H1 (cell line): ENCODE measurements at regions not wholly inside any gene's neighbourhood (a gene's known extent, or its start where the extent isn't known, plus 50 kb on each side); places are given as distances from the start of the nearest gene placed in this dataset.

Experiments used
- CTCF ChIA-PET: fragments of 300-600 bp; sonication (Branson Sonifier 250); formaldehyde crosslinking; loops from one replicate; lab custom pipeline; 2021; ENCODE audit not compliant: partially characterized antibody; lab: Charles Lee
- POLR2A ChIA-PET: fragments of 300-600 bp; sonication (Branson Sonifier 250); formaldehyde crosslinking; loops from one replicate; lab custom pipeline; 2021; ENCODE audit warnings: inconsistent platforms; ENCODE audit not compliant: partially characterized antibody; lab: Charles Lee
- DNase-seq, 2 experiments: peaks; one replicate each; pipeline versions ENCODE4 v3.0.0 to v3.0.0-alpha.2; 2010 to 2022; ENCODE audit warnings: low spot score in 2 of 2, low read depth in 1 of 2, mixed read lengths in 1 of 2
- FAIRE-seq: peaks from 2 replicates; lab custom pipeline; 2011; peaks lifted over from hg19 to GRCh38; lab: Jason Lieb, UNC
- H2AFZ ChIP-seq: 2 replicates; pipeline ENCODE4 v1.8.1; 2012; ENCODE audit warnings: low read length, inconsistent platforms
- H2AK5ac ChIP-seq: 2 replicates; pipeline ENCODE4 v1.6.1; 2013; ENCODE audit warnings: low read depth, low read length
- H2BK120ac ChIP-seq: replicated peaks from 2 replicates; pipeline ENCODE3; 2013; ENCODE audit warnings: low read depth, low read length, inconsistent platforms
- H2BK12ac ChIP-seq: 2 replicates; pipeline ENCODE4 v1.6.1; 2013; ENCODE audit warnings: low read depth, low read length
- H2BK15ac ChIP-seq: 2 replicates; pipeline ENCODE4 v1.6.1; 2013; ENCODE audit warnings: low read length
- H2BK20ac ChIP-seq: 2 replicates; pipeline ENCODE4 v1.6.1; 2013; ENCODE audit warnings: low read length
- H2BK5ac ChIP-seq: 2 replicates; pipeline ENCODE4 v1.6.1; 2013; ENCODE audit warnings: low read depth, low read length
- H3K14ac ChIP-seq: 2 replicates; pipeline ENCODE4 v1.6.1; 2013; ENCODE audit warnings: inconsistent platforms; ENCODE audit not compliant: insufficient read length
- H3K18ac ChIP-seq: 2 replicates; pipeline ENCODE4 v1.6.1; 2013; ENCODE audit warnings: low read length; ENCODE audit errors: extremely low read depth
- H3K23ac ChIP-seq: 2 replicates; pipeline ENCODE4 v1.6.1; 2013; ENCODE audit warnings: inconsistent platforms; ENCODE audit not compliant: insufficient read length
- H3K23me2 ChIP-seq: 2 replicates; pipeline ENCODE4 v1.6.1; 2013; ENCODE audit warnings: low read depth, low read length
- H3K27ac ChIP-seq: 2 replicates; pipeline ENCODE4 v1.6.1; 2011; ENCODE audit warnings: low read depth, low read length, inconsistent platforms
- H3K27me3 ChIP-seq, 4 experiments: replicated peaks in 1 of 4; 1 replicate in 1 of 4; 2 replicates in 3 of 4; pipeline versions ENCODE4 v1.6.1 to v1.8.1; 2011 to 2013; ENCODE audit warnings: low read length in 3 of 4, mild to moderate bottlenecking in 3 of 4, inconsistent platforms in 2 of 4, mixed read lengths in 2 of 4, moderate library complexity in 1 of 4; ENCODE audit not compliant: control insufficient read depth in 3 of 4, insufficient read depth in 3 of 4; ENCODE audit errors: extremely low read depth in 1 of 4
- H3K36me3 ChIP-seq, 4 experiments: 2 replicates each; pipeline versions ENCODE4 v1.6.1 to v1.8.1; 2011 to 2013; ENCODE audit warnings: mild to moderate bottlenecking in 4 of 4, low read length in 3 of 4, moderate library complexity in 2 of 4, control low read depth in 1 of 4, inconsistent platforms in 1 of 4; ENCODE audit not compliant: insufficient read depth in 4 of 4, control insufficient read depth in 2 of 4
- H3K4ac ChIP-seq: replicated peaks from 2 replicates; pipeline ENCODE3; 2013; ENCODE audit warnings: low read length, low read depth, mixed read lengths, inconsistent platforms; ENCODE audit not compliant: insufficient read length
- H3K4me1 ChIP-seq, 4 experiments: replicated peaks in 1 of 4; 1 replicate in 1 of 4; 2 replicates in 3 of 4; pipeline versions ENCODE4 v1.6.1 to v1.8.1; 2011 to 2013; ENCODE audit warnings: low read length in 3 of 4, inconsistent platforms in 2 of 4, mixed read lengths in 1 of 4; ENCODE audit not compliant: insufficient read depth in 4 of 4, control insufficient read depth in 3 of 4
- H3K4me2 ChIP-seq, 2 experiments: 2 replicates each; pipeline versions ENCODE4 v1.6.1 to v1.8.1; 2011 to 2013; ENCODE audit warnings: low read depth in 2 of 2, low read length in 2 of 2, control low read depth in 1 of 2, inconsistent platforms in 1 of 2, mild to moderate bottlenecking in 1 of 2; ENCODE audit not compliant: insufficient read depth in 1 of 2
- H3K4me3 ChIP-seq, 4 experiments: fragments of 200-600, 300-600 bp in 1 of 4; sonication (generic), shearing (Covaris generic), sonication (Bioruptor Twin) in 1 of 4; 2 replicates each; pipeline versions ENCODE4 v1.5.1 to v1.8.1; 2011 to 2016; ENCODE audit warnings: low read length in 4 of 4, low read depth in 3 of 4, control low read depth in 2 of 4, inconsistent platforms in 2 of 4, mild to moderate bottlenecking in 2 of 4, mixed read lengths in 1 of 4, moderate library complexity in 1 of 4; ENCODE audit not compliant: insufficient read depth in 2 of 4; ENCODE audit errors: extremely low read depth in 1 of 4
- H3K56ac ChIP-seq: replicated peaks from 2 replicates; pipeline ENCODE3; 2013; ENCODE audit warnings: low read depth, mild to moderate bottlenecking, mixed read lengths, low read length, inconsistent platforms; ENCODE audit not compliant: insufficient read length
- H3K79me1 ChIP-seq: 2 replicates; pipeline ENCODE4 v1.6.1; 2013; ENCODE audit warnings: low read depth, low read length, control low read depth
- H3K79me2 ChIP-seq, 2 experiments: 2 replicates each; pipeline versions ENCODE4 v1.6.1 to v1.8.1; 2012 to 2013; ENCODE audit warnings: low read length in 2 of 2, mild to moderate bottlenecking in 2 of 2, inconsistent platforms in 1 of 2; ENCODE audit not compliant: insufficient read depth in 2 of 2, control insufficient read depth in 1 of 2
- H3K9ac ChIP-seq, 4 experiments: replicated peaks in 1 of 4; 1 replicate in 1 of 4; 2 replicates in 3 of 4; pipeline versions ENCODE4 v1.6.1 to v1.8.1; 2011 to 2013; ENCODE audit warnings: low read depth in 3 of 4, low read length in 3 of 4, control low read depth in 2 of 4, mild to moderate bottlenecking in 2 of 4, moderate library complexity in 2 of 4, inconsistent platforms in 1 of 4; ENCODE audit errors: extremely low read depth in 1 of 4
- H3K9me3 ChIP-seq, 2 experiments: 2 replicates each; pipeline versions ENCODE4 v1.6.1 to v1.8.1; 2012 to 2013; ENCODE audit warnings: mild to moderate bottlenecking in 2 of 2, moderate library complexity in 2 of 2, control low read depth in 1 of 2, inconsistent platforms in 1 of 2, low read depth in 1 of 2, low read length in 1 of 2, mixed read lengths in 1 of 2; ENCODE audit not compliant: insufficient read depth in 2 of 2
- H4K20me1 ChIP-seq, 2 experiments: replicated peaks in 1 of 2; 2 replicates each; pipeline versions ENCODE3 to v1.8.1; 2011 to 2013; ENCODE audit warnings: inconsistent platforms in 2 of 2, low read length in 2 of 2, mild to moderate bottlenecking in 1 of 2; ENCODE audit not compliant: insufficient read depth in 2 of 2, control insufficient read depth in 1 of 2
- H4K5ac ChIP-seq: 2 replicates; pipeline ENCODE4 v1.6.1; 2013; ENCODE audit warnings: low read length, low read depth, mixed read lengths, inconsistent platforms; ENCODE audit not compliant: insufficient read length
- H4K8ac ChIP-seq: 2 replicates; pipeline ENCODE4 v1.8.0; 2013; ENCODE audit warnings: mild to moderate bottlenecking, moderate library complexity, low read length, inconsistent platforms; ENCODE audit not compliant: insufficient read depth; ENCODE audit errors: extremely low read depth
- H4K91ac ChIP-seq: replicated peaks from 2 replicates; pipeline ENCODE3; 2013; ENCODE audit warnings: low read length, mixed read lengths, inconsistent platforms; ENCODE audit not compliant: insufficient read length
- CBX5 ChIP-seq: fragments of 300-800, 300-1000 bp; sonication (generic); IDR thresholded peaks from 2 replicates; pipeline ENCODE4 v1.7.1; 2016; ENCODE audit warnings: antibody characterized with exemption, low read length, low read depth
- CEBPB ChIP-seq: IDR thresholded peaks from 2 replicates; pipeline ENCODE4 v1.6.1; 2012; ENCODE audit warnings: low read depth, low read length
- CREB1 ChIP-seq: IDR thresholded peaks from 2 replicates; pipeline ENCODE4 v1.6.1; 2012; ENCODE audit warnings: inconsistent platforms
- E2F6 ChIP-seq: IDR thresholded peaks from 2 replicates; pipeline ENCODE4 v1.6.1; 2012; ENCODE audit warnings: inconsistent platforms
- KDM1A ChIP-seq: fragments of 200-600, 300-600 bp; sonication (generic); IDR thresholded peaks from 2 replicates; pipeline ENCODE4 v1.7.1; 2016; ENCODE audit warnings: mild to moderate bottlenecking, low read length, borderline replicate concordance
- NRF1 ChIP-seq: IDR thresholded peaks from 2 replicates; pipeline ENCODE4 v1.6.1; 2011; ENCODE audit warnings: mild to moderate bottlenecking, low read depth, low read length, improper control_type of control experiment
- PHF8 ChIP-seq: fragments of 200-600 bp; sonication (generic); conservative IDR thresholded peaks from 2 replicates; pipeline ENCODE4 v1.7.1; 2012; ENCODE audit warnings: low read depth, mild to moderate bottlenecking, inconsistent platforms, low read length, moderate library complexity
- RAD21 ChIP-seq, 2 experiments: IDR thresholded peaks in 1 of 2; conservative IDR thresholded peaks in 1 of 2; 2 replicates each; pipeline ENCODE4 v1.6.1; 2011; ENCODE audit warnings: low read depth in 2 of 2, low read length in 2 of 2, improper control_type of control experiment in 1 of 2, inconsistent platforms in 1 of 2, mild to moderate bottlenecking in 1 of 2, moderate library complexity in 1 of 2
- RNF2 ChIP-seq: fragments of 200-900, 300-1000 bp; sonication (generic); IDR thresholded peaks from 2 replicates; pipeline ENCODE4 v1.7.1; 2016; ENCODE audit warnings: borderline replicate concordance, low read depth, mild to moderate bottlenecking, antibody characterized with exemption, low read length; ENCODE audit not compliant: poor library complexity, severe bottlenecking; ENCODE audit errors: missing control alignments
- SUZ12 ChIP-seq: fragments of 200-600 bp; sonication (generic); IDR thresholded peaks from 2 replicates; pipeline ENCODE4 v1.6.1; 2012; ENCODE audit warnings: mild to moderate bottlenecking, inconsistent platforms, low read length, moderate library complexity, mixed read lengths
- WGBS, 2 experiments: shearing (Covaris generic) in 1 of 2; methylation state at CpG; one replicate each; pipeline versions ENCODE4 v1.1.6 to v1.1.7; 2013 to 2015; ENCODE audit warnings: low lambda C conversion rate in 2 of 2, mixed read lengths in 2 of 2, inconsistent platforms in 1 of 2, low coverage in 1 of 2, missing lambda C conversion rate in 1 of 2; ENCODE audit not compliant: insufficient replicate concordance in 2 of 2, insufficient coverage in 1 of 2, insufficient read length in 1 of 2; ENCODE audit errors: extremely low coverage in 1 of 2, missing lambda C conversion rate in 1 of 2; 5-methylcytosine and 5-hydroxymethylcytosine counted together
- TF ChIP-seq, protein P1 (sequence below), 3 experiments: IDR thresholded peaks; 1 replicate in 2 of 3; 2 replicates in 1 of 3; pipeline versions ENCODE4 v1.5.1 to v1.6.1; 2011; ENCODE audit warnings: low read length in 3 of 3, mild to moderate bottlenecking in 3 of 3, inconsistent platforms in 2 of 3, low read depth in 1 of 3, moderate library complexity in 1 of 3; ENCODE audit not compliant: insufficient read depth in 1 of 3; ENCODE audit errors: control extremely low read depth in 1 of 3

DNA sequence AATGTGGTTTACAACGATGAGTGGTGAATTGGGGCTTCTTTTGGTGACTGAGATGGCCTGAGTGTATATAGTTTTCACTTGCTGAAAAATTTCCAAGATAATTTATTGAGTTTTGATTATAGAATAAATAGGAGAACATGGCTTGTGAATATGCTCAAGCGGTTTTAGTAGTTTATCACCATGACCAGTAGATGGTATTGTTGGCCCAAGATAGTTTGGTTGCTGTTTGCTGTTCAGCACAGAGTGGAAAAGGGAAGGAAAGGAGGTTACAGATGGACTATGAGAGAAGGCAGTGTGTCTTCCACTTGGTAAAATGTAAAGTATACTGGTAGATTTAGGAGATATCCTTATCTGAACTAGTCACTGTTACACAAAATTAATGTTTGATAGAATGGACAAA lies 55.8 kb upstream of the POU4F2 start:
- H4K8ac ChIP-seq: no peak overlapping the region
- no peak overlapping the region for H4K91ac ChIP-seq
- H4K20me1 ChIP-seq: no peaks in the 10 kb centered on the region
- no peak overlapping the region for H2BK120ac ChIP-seq
- no peaks in the 10 kb centered on the region for H3K27me3 ChIP-seq
- CTCF ChIA-PET: interaction anchor here (0.6 to 1.2 kb wide), 7 partner anchors 9 to 514 kb away, joined by 3 to 7 read pairs (median 3); no protein-coding TSS in a partner anchor
- H2BK15ac ChIP-seq: no peak overlapping the region
- H2BK12ac ChIP-seq: no peak overlapping the region
- H2AFZ ChIP-seq: no peak overlapping the region
- WGBS, 2 experiments: 58% methylated on average over 2 of the region's 2 CpGs; no CpG with 5 or more reads in 1 of the 2 experiments
- POLR2A ChIA-PET: no interaction called here
- no peak overlapping the region for H3K14ac ChIP-seq
- H3K9me3 ChIP-seq: no peaks in the 10 kb centered on the region
- no peaks in the 10 kb centered on the region for H3K79me2 ChIP-seq
- H3K27ac ChIP-seq: no peak overlapping the region
- no peak overlapping the region for H3K9ac ChIP-seq
- no peak overlapping the region for H3K18ac ChIP-seq
- H3K56ac ChIP-seq: no peak overlapping the region
- no peaks in the 10 kb centered on the region for H3K79me1 ChIP-seq
- no peak overlapping the region for H2BK5ac ChIP-seq
- no peak overlapping the region for H3K23ac ChIP-seq
- FAIRE-seq (no peak), DNase-seq (no peak)
- no peak overlapping the region for H3K4me2 ChIP-seq
- H4K5ac ChIP-seq: no peak overlapping the region
- no peak overlapping the region for H2AK5ac ChIP-seq
- no peaks in the 10 kb centered on the region for H3K23me2 ChIP-seq
- H3K4me1 ChIP-seq: no peaks in the 10 kb centered on the region
- H3K4ac ChIP-seq: no peak overlapping the region
- no peaks in the 10 kb centered on the region for H3K36me3 ChIP-seq
- H3K4me3 ChIP-seq: no peak overlapping the region
- H2BK20ac ChIP-seq: no peak overlapping the region
- TF ChIP-seq CEBPB (no peak), KDM1A (no peak), PHF8 (no peak), RNF2 (no peak), CREB1 (no peak), SUZ12 (no peak), CBX5 (no peak), E2F6 (no peak), RAD21 (IDR thresholded peaks at IDR 0.05 in 1 of 2, conservative IDR thresholded peaks at IDR 0.05 in 1 of 2; ENCODE audit: low read depth in 2 of 2, low read length in 2 of 2) (peak; percentile 80 to 83), NRF1 (no peak)
- TF ChIP-seq, protein P1, sequence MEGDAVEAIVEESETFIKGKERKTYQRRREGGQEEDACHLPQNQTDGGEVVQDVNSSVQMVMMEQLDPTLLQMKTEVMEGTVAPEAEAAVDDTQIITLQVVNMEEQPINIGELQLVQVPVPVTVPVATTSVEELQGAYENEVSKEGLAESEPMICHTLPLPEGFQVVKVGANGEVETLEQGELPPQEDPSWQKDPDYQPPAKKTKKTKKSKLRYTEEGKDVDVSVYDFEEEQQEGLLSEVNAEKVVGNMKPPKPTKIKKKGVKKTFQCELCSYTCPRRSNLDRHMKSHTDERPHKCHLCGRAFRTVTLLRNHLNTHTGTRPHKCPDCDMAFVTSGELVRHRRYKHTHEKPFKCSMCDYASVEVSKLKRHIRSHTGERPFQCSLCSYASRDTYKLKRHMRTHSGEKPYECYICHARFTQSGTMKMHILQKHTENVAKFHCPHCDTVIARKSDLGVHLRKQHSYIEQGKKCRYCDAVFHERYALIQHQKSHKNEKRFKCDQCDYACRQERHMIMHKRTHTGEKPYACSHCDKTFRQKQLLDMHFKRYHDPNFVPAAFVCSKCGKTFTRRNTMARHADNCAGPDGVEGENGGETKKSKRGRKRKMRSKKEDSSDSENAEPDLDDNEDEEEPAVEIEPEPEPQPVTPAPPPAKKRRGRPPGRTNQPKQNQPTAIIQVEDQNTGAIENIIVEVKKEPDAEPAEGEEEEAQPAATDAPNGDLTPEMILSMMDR (IDR thresholded peaks at IDR 0.05; ENCODE audit: control extremely low read depth in 1 of 3, insufficient read depth in 1 of 3, low read depth in 1 of 3, low read length in 3 of 3): peak in 2 of 3 experiments; percentile 39 to 45; a peak in 3 of 4 replicates
